RKO (cell line): ENCODE measurements at regions not wholly inside any gene's neighbourhood (a gene's known extent, or its start where the extent isn't known, plus 50 kb on each side); places are given as distances from the start of the nearest gene placed in this dataset.
A peak's percentile ranks its signal among the peaks of the same experiment; 100 is the strongest.
"Not testable (repeated sequence)": the region's sequence is repeated elsewhere in the genome, so short reads cannot be mapped to it uniquely, and the experiment has no call there.

Experiments
- DNase-seq: peaks from one replicate; pipeline ENCODE4 v3.0.0-alpha.2; 2016; ENCODE audit warnings: low spot score

GRCh38 chr11:96905143-96905542, 515.3 kb downstream of the JRKL start:
- DNase-seq, result no peak

DNA sequence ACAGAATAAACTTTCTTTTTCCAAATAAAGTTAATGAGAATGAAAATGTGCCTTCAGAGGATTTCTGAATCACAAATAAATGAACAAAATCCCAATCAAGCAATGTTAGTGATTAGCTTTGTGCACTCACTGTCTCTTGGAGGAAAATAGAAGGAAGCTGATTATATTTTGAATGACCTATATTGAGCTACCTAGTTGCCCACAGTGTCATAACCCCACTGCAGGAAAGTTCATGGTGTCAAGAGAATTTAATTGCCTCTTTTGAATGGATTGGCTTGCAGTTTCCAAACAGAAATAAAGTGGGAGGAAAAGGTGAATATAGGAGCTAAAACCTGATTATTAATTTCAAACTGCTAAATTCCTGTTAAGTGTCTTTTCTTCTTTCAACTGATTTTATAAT, 515.9 kb downstream of the JRKL start:
- no peak for DNase-seq

GRCh38 chr11:96906476-96906875, 516.7 kb downstream of the JRKL start:
- DNase-seq, result no peak

DNA sequence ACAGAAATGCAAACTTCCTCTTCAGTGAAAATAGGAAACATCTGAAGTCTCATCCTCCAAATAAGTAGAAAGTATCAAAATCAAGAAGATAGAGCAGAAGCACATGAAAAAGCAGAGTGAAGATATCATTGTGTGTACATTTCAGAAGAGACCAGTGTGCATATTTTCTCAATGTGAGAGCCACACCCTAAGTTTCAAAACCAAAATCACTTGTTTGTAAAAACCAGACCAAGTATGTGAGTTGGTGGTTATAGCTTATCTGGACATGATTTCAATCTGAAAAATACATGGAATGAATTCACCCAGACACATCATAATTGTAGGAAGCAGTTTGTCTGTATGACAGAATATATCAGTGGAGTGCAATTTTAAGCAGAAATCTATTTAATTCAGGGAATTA, 536.0 kb downstream of the JRKL start:
- no peak for DNase-seq

DNA sequence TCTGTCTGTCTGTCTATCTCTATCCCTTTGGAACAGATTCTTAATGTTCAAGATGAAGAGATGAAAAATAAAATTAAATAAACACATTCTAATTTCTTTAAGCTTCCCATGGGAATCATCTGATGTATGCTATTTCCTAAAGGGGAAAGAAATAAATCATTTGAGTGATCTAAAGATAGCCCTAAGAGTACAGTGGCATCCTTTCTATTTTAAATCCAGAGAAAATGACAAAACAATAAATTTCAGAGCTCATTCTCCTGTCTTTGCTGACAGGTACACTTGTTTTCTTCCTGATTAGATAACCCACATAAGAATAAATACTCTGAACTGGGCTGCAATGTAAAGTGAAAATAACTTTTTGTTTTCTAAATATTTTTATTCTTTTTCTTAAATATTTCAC, 550.4 kb downstream of the JRKL start:
- no peak for DNase-seq

DNA sequence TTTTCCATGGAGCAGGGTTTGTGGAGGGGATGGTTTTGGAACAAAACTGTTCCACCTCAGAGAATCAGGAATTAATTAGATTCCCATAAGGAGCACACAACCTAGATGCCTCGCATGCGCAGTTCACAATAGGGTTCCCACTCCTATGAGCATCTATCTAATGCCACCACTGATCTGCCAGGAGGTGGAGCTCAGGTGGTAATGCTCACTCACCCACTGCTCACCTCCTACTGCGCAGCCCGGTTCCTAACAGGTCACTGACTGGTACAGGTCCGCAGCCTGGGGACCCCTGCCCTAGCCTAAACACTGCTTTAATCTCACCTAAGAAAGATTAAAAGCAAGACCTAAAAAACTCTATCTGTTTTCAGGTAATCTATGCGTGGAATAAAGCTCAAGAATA, 553.0 kb downstream of the JRKL start:
- DNase-seq, result no peak

DNA sequence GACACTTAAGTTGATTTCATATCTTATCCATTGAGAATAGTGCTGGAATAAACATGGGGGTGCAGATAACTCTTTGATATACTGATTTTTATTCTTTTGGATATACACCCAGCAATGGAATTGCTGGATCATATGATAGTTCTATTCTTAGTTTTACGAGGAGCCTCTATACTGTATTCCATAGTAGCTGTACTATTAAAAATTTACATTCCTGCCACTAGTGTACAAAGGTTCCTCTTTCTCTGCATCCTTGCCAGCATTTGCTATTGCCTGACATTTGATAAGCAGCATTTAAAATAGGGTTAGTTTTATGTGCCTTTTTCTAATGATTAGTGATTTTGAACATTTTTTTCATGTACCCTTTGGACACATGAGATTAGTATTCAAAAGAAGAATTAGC, 554.2 kb downstream of the JRKL start:
- DNase-seq, result no peak

DNA sequence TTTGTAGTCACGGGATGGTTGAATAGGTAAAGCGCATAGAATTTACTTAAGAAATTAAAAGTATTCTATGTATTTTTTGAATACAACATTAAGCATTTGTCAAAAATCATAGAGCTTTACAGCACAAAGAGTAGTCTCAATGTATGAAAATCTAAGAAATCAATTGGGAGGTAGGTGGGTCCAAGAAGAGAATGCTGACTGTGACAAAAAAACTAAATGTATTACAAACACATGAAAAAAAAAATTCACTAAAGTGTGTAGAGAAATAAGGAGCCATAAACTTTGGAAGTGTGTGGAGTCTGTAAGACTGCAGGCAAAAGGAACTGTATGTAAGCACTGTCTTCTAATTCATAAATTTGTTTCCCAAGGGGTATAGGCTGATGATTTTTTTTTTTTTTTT, 558.3 kb downstream of the JRKL start:
- no peak for DNase-seq

- no peak for DNase-seq
Observed at GRCh38 chr11:96949464-96949863, 559.7 kb downstream of the JRKL start.

DNA sequence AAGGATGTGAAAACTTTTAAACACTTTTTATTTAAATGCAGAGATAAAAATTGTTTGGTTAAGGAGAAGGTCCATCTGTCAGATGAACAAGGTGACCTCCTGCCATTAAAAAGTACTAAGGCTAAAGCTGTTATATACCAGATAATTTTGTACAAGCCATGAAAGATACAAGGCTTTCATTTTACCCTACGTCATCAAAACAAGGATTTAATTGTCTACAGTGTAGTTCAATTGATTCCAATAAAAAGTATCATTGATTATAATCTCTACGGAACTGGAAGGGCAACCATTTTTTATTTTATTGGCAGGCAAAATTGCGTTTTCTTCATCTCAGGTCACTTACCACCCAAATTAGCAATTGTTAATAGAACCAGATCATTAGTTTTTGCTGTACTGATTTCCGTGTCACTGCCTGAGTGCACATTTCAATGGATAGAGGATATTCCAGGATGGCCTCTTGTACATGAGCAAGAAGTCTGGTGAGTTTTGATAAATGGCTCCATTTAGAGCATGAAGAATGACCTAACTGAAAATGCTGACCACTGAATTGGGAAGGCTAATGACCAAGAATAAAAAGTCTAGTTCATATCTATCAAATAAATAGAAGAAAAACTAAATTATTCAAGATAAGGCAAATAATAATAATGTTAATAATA, 564.9 kb downstream of the JRKL start:
- DNase-seq, result no peak

- DNase-seq, result no peak
Observed at GRCh38 chr11:96960476-96960875, 570.7 kb downstream of the JRKL start.

DNA sequence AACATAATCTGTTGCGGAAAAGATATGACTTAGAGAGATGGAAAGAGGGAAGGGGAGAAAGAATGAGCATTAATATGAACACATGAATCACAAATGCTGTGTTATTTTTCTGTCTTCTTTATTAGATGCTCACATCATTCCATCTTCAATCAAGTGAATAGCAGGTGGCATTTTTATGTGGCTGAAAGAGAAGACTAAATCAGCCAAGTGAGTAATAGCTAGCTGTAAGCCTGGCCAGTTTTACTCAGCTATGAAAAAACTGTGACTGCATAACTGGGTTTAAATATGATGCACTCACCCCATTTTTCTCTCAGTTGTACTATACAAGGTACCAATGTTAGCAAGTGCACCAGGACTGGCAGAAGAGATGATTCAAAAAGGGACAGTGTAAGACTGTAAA, 571.1 kb downstream of the JRKL start:
- no peak for DNase-seq

DNA sequence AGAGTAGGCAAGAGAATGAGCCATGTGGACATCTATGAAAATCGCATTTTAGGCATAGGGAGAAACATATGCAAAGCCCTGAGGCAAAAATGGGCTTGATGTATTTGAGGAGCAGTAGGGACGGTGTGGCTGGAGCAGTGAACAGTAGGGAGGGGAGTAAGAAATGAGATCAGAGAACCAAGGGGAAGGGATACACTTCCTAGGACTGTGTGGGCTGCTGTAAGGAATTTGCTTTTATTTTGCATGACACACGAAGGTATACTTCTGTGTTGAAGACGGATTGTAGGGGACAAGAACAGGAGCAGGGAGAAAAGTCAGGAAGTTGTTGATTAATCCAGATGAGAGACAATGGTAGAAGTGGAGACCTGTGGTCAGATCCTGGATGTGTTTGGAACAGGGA, 572.1 kb downstream of the JRKL start:
- no peak for DNase-seq

DNA sequence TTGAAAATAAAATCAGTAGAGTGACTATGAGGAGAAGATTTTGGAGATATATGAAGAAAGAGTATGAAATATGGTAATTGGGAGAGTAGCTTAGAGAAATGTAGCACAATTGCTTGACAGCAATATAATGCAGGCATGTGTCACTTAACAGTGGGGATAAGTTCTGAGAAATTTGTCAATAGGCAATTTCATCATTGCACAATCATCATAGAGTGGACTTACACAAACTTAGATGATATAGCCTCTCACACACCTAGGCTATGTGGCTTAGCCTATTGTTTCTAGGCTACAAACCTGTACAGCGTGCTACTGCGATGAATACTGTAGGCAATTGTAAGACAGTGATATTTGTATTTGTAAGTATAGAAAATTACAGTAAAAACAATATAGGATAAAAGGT, 573.6 kb downstream of the JRKL start:
- no peak for DNase-seq

- no peak for DNase-seq
Observed at GRCh38 chr11:96964661-96965060, 574.8 kb downstream of the JRKL start.

DNA sequence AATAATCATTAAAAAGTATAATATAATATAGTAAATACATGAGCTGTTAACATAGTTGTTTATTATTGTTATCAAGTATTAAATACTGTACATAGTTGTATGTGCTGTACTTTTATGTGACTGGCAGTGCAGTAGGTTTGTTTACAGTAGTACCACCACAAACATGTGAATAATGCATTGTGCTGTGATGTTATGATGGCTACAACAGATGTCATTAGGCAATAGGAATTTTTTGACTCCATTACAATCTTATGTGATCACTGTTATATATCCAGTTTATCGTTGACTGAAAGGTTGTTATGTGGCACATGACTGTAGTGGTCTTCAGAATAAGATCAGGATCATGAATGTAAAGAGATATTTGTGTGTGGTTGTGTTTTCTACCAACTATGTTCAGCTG, 577.8 kb downstream of the JRKL start:
- DNase-seq, result no peak

- peak; percentile 3 for DNase-seq
Observed at GRCh38 chr11:96969251-96969650, 579.4 kb downstream of the JRKL start.

GRCh38 chr11:96978751-96979150, 588.9 kb downstream of the JRKL start:
- no peak for DNase-seq

GRCh38 chr11:96986516-96986915, 596.7 kb downstream of the JRKL start:
- DNase-seq, result no peak

DNA sequence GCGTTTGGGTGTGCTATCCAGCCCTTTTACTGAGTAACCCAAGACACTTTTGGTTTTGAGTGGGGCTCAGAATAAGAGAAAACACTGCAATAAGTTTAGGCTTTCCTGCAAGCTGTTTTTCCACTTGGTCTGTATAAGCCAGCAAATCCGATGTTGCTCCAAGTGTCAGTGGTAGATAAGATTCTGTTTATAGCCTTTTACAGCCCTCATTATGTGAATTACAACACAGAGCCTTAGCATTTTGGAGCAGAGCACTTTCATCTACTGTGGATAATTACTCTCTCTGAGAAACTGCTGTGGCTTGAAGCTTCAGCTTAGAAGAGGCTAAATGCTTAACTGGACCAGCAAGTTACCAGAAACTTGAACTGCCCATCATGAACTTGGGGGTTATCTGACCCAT, 601.1 kb downstream of the JRKL start:
- DNase-seq, result no peak

- no peak for DNase-seq
Observed at GRCh38 chr11:97000481-97000880, 610.7 kb downstream of the JRKL start.

GRCh38 chr11:97007283-97007682, 617.5 kb downstream of the JRKL start:
- DNase-seq, result no peak

- no peak for DNase-seq
Observed at GRCh38 chr11:97009613-97010012, 619.8 kb downstream of the JRKL start.

DNA sequence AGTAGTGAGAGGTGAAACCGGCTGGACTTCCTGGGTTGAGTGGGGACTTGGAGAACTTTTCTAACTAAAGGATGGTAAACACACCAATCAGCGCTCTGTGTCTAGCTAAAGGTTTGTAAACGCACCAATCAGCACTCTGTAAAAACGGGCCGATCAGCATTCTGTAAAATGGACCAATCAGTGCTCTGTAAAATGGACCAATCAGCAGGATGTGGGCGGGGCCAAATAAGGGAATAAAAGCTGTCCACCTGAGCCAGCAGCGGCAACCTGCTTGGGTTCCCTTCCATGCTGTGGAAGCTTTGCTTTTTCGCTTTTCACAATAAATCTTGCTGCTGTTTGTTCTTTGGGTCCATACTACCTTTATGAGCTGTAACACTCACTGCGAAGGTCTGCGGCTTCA, 621.2 kb downstream of the JRKL start:
- DNase-seq, result not testable (repeated sequence)

- DNase-seq, result no peak
Observed at GRCh38 chr11:97015327-97015726, 625.5 kb downstream of the JRKL start.
